GM12878 (cell line): ENCODE measurements at regions not wholly inside any gene's neighbourhood (a gene's known extent, or its start where the extent isn't known, plus 50 kb on each side); places are given as distances from the start of the nearest gene placed in this dataset.

ENCODE experiments used
- ATAC-seq: fragments of 200-7000 bp; cut with Tn5 transposase; 3 replicates; pipeline ENCODE4 v1.9.1; 2020; ENCODE audit warnings: mild to moderate bottlenecking, moderate library complexity
- BruUV-seq: library from RNA; stranded (reverse); fragments of 400-500 nt; replicated peaks from 2 replicates; lab custom pipeline; 2021; lab: Mats Ljungman, UMichigan
- CTCF ChIA-PET: fragments of 300-600 bp; sonication (Branson Sonifier 250); formaldehyde crosslinking; extraction: SDS; loops from one replicate; lab custom pipeline; 2021; ENCODE audit warnings: inconsistent platforms; lab: Yijun Ruan, JAX
- POLR2A ChIA-PET: fragments of 350-600 bp; formaldehyde crosslinking; extraction: SDS; loops from one replicate; lab custom pipeline; 2021; ENCODE audit warnings: inconsistent platforms; lab: Charles Lee
- RAD21 ChIA-PET: fragments of 300-600 bp; sonication (Branson Sonifier 250); formaldehyde crosslinking; loops from one replicate; lab custom pipeline; 2023; ENCODE audit warnings: antibody characterized with exemption; ENCODE audit not compliant: unreplicated experiment; lab: Charles Lee
- SMC1A ChIA-PET: fragments of 300-600 bp; sonication (Branson Sonifier 250); formaldehyde crosslinking; loops from one replicate; lab custom pipeline; 2023; ENCODE audit not compliant: unreplicated experiment, uncharacterized antibody; lab: Charles Lee
- DNase-seq: peaks from one replicate; pipeline ENCODE4 v3.0.0-alpha.2; 2011; ENCODE audit warnings: low read depth, low spot score
- FAIRE-seq: peaks from 3 replicates; lab custom pipeline; 2011; peaks lifted over from hg19 to GRCh38; lab: Jason Lieb, UNC
- H2AFZ ChIP-seq: 2 replicates; pipeline ENCODE4 v1.6.0; 2011; ENCODE audit warnings: low read depth, low read length, control low read depth; ENCODE audit not compliant: control insufficient read depth
- H3K27ac ChIP-seq: 2 replicates; pipeline ENCODE4 v1.5.1; 2011; ENCODE audit warnings: control low read depth; ENCODE audit not compliant: control insufficient read depth, insufficient read depth
- H3K27me3 ChIP-seq, 2 experiments: replicated peaks in 1 of 2; 2 replicates each; pipeline versions ENCODE4 v1.6.0 to v1.6.1; 2011; ENCODE audit warnings: low read length in 1 of 2; ENCODE audit not compliant: control insufficient read depth in 2 of 2, insufficient read depth in 2 of 2
- H3K36me3 ChIP-seq, 2 experiments: 2 replicates each; pipeline ENCODE4 v1.5.1; 2011; ENCODE audit warnings: low read length in 1 of 2; ENCODE audit not compliant: control insufficient read depth in 2 of 2, insufficient read depth in 2 of 2
- H3K4me1 ChIP-seq: 2 replicates; pipeline ENCODE4 v1.6.1; 2011; ENCODE audit warnings: mild to moderate bottlenecking, low read length, moderate library complexity, mixed read lengths; ENCODE audit not compliant: control insufficient read depth, insufficient read depth
- H3K4me2 ChIP-seq: 2 replicates; pipeline ENCODE4 v1.6.0; 2011; ENCODE audit warnings: control low read depth; ENCODE audit not compliant: control insufficient read depth, insufficient read depth
- H3K4me3 ChIP-seq: fragments of 200-600 bp; sonication (generic); 2 replicates; pipeline ENCODE4 v1.5.1; 2016
- H3K79me2 ChIP-seq: 2 replicates; pipeline ENCODE4 v1.6.0; 2011; ENCODE audit warnings: low read length; ENCODE audit not compliant: control insufficient read depth, insufficient read depth
- H3K9ac ChIP-seq: 2 replicates; pipeline ENCODE4 v1.8.0; 2011; ENCODE audit warnings: low read length, control low read depth, mixed read lengths; ENCODE audit not compliant: control insufficient read depth, insufficient read depth
- H3K9me3 ChIP-seq: replicated peaks from 3 replicates; pipeline ENCODE4 v1.5.1; 2011; ENCODE audit warnings: mild to moderate bottlenecking, low read length; ENCODE audit not compliant: control insufficient read depth, insufficient read depth
- H4K20me1 ChIP-seq: 2 replicates; pipeline ENCODE4 v1.6.0; 2011; ENCODE audit not compliant: control insufficient read depth, insufficient read depth
- CBFB ChIP-seq: IDR thresholded peaks from 2 replicates; pipeline ENCODE4 v1.6.1; 2016; ENCODE audit warnings: antibody characterized with exemption, low read depth
- CBX3 ChIP-seq: fragments of 200-600 bp; sonication (generic); IDR thresholded peaks from 2 replicates; pipeline ENCODE4 v1.6.1; 2016; ENCODE audit warnings: low read depth, borderline replicate concordance
- E2F4 ChIP-seq: IDR thresholded peaks from 2 replicates; pipeline ENCODE4 v1.6.1; 2012; ENCODE audit warnings: low read depth, low read length, improper control_type of control experiment
- EED ChIP-seq: sonication (generic); IDR thresholded peaks from 2 replicates; pipeline ENCODE4 v1.6.1; 2016; ENCODE audit warnings: antibody characterized with exemption, low read depth
- EP300 ChIP-seq, 2 experiments: fragments of 150-350 bp in 1 of 2; IDR thresholded peaks; 2 replicates each; pipeline ENCODE4 v1.6.1; 2011 to 2012; ENCODE audit warnings: low read depth in 2 of 2, low read length in 2 of 2, borderline replicate concordance in 1 of 2, improper control_type of control experiment in 1 of 2, inconsistent platforms in 1 of 2; ENCODE audit not compliant: control insufficient read depth in 1 of 2
- ETV6 ChIP-seq, 2 experiments: fragments of 450-650 bp in 1 of 2; IDR thresholded peaks in 1 of 2; conservative IDR thresholded peaks in 1 of 2; 2 replicates each; pipeline ENCODE4 v1.6.1; 2014; ENCODE audit warnings: antibody characterized with exemption in 1 of 2, borderline replicate concordance in 1 of 2, low read depth in 1 of 2, mild to moderate bottlenecking in 1 of 2, moderate library complexity in 1 of 2
- EZH2 ChIP-seq: IDR thresholded peaks from 2 replicates; pipeline ENCODE4 v1.6.1; 2012; ENCODE audit warnings: low read depth, mild to moderate bottlenecking, control low read depth, inconsistent platforms, low read length, borderline replicate concordance; ENCODE audit not compliant: control insufficient read depth
- GABPA ChIP-seq: IDR thresholded peaks from 2 replicates; pipeline ENCODE4 v1.6.1; 2014; ENCODE audit warnings: antibody characterized with exemption, low read depth, mild to moderate bottlenecking, inconsistent platforms
- IKZF1 ChIP-seq: fragments of 450-650 bp; conservative IDR thresholded peaks from 2 replicates; pipeline ENCODE4 v1.6.1; 2017; ENCODE audit warnings: antibody characterized with exemption, mild to moderate bottlenecking
- IKZF2 ChIP-seq, 2 experiments: fragments of 450-650 bp; IDR thresholded peaks; 2 replicates each; pipeline ENCODE4 v1.6.1; 2017; ENCODE audit warnings: mild to moderate bottlenecking in 2 of 2, moderate library complexity in 2 of 2
- MTA2 ChIP-seq: fragments of 450-650 bp; IDR thresholded peaks from 2 replicates; pipeline ENCODE4 v1.6.1; 2016; ENCODE audit warnings: low read depth, mild to moderate bottlenecking, moderate library complexity
- NFXL1 ChIP-seq: fragments of 450-650 bp; IDR thresholded peaks from 2 replicates; pipeline ENCODE4 v1.6.1; 2017; ENCODE audit warnings: antibody characterized with exemption, mild to moderate bottlenecking, borderline replicate concordance
- NR2F1 ChIP-seq: fragments of 450-650 bp; conservative IDR thresholded peaks from 2 replicates; pipeline ENCODE4 v1.6.1; 2017; ENCODE audit warnings: mild to moderate bottlenecking
- PBX3 ChIP-seq: IDR thresholded peaks from 2 replicates; pipeline ENCODE4 v1.6.1; 2011; ENCODE audit warnings: mild to moderate bottlenecking, low read depth, low read length, moderate library complexity; ENCODE audit not compliant: insufficient replicate concordance
- RB1 ChIP-seq: fragments of 450-650 bp; formaldehyde crosslinking; IDR thresholded peaks from 2 replicates; pipeline ENCODE4 v1.6.1; 2017; ENCODE audit warnings: mild to moderate bottlenecking, borderline replicate concordance
- TAF1 ChIP-seq: IDR thresholded peaks from 2 replicates; pipeline ENCODE4 v1.6.1; 2011; ENCODE audit warnings: mild to moderate bottlenecking, low read depth, low read length, borderline replicate concordance
- YY1 ChIP-seq: IDR thresholded peaks from 2 replicates; pipeline ENCODE4 v1.6.1; 2011; ENCODE audit warnings: low read depth, mild to moderate bottlenecking, low read length
- WGBS: methylation state at CpG from one replicate; pipeline ENCODE4 v1.1.6; 2016; ENCODE audit warnings: low lambda C conversion rate; ENCODE audit not compliant: insufficient replicate concordance, insufficient coverage; ENCODE audit errors: missing lambda C conversion rate; 5-methylcytosine and 5-hydroxymethylcytosine counted together
- in situ Hi-C: fragments of 300-500 bp; cut with MboI; formaldehyde crosslinking; loops from 9 replicates; pipeline ENCODE4 v1.14.3; 2018; ENCODE audit warnings: mixed read lengths
- intact Hi-C: fragments of 100-400 bp; cut with micrococcal nuclease; formaldehyde crosslinking; loops from one replicate; pipeline ENCODE4 v1.14.2; 2022; ENCODE audit not compliant: unreplicated experiment

- no peak for DNase-seq
- H4K20me1 ChIP-seq = no peaks in the 10 kb centered on the region
- BruUV-seq = no TSS peak
- no peaks in the 10 kb centered on the region for H3K79me2 ChIP-seq
- no peak for FAIRE-seq
- H3K4me3 ChIP-seq = no peak overlapping the region
- ChIA-PET CTCF (no interaction called here), RAD21 (no interaction called here)
- no peak for ATAC-seq
- no peak for TF ChIP-seq EP300 (IDR thresholded peaks at IDR 0.05; ENCODE audit: borderline replicate concordance in 1 of 2, control insufficient read depth in 1 of 2, low read depth in 2 of 2, low read length in 2 of 2)
- TF ChIP-seq E2F4 = no peak
- no peak for TF ChIP-seq MTA2
- TF ChIP-seq YY1 = no peak
- TF ChIP-seq EED = no peak
- TF ChIP-seq, all 136 proteins: peak for 0
- H3K27ac ChIP-seq = no peak overlapping the region
- WGBS = 18% methylated on average over 5 of the region's 5 CpGs
- ChIA-PET POLR2A (no interaction called here), SMC1A (no interaction called here)
- no peaks in the 10 kb centered on the region for H3K9me3 ChIP-seq
- no peaks in the 10 kb centered on the region for H3K4me1 ChIP-seq
- in situ Hi-C loops = no loop called here
- H3K36me3 ChIP-seq = no peaks in the 10 kb centered on the region
- H3K27me3 ChIP-seq = no peaks in the 10 kb centered on the region
- intact Hi-C loops = no loop called here
- no peak overlapping the region for H2AFZ ChIP-seq
- H3K4me2 ChIP-seq = no peak overlapping the region
- H3K9ac ChIP-seq = no peak overlapping the region
Measured at GRCh38 chr13:89322466-89322865, 1651.3 kb downstream of the SLITRK5 start.

GRCh38 chr13:89324582-89324981 lies 1653.4 kb downstream of the SLITRK5 start:
- H2AFZ ChIP-seq = no peak overlapping the region
- H3K27ac ChIP-seq = no peak overlapping the region
- no peaks in the 10 kb centered on the region for H3K79me2 ChIP-seq
- no peak overlapping the region for H3K4me2 ChIP-seq
- no peak overlapping the region for H3K9ac ChIP-seq
- H3K36me3 ChIP-seq = no peaks in the 10 kb centered on the region
- FAIRE-seq = no peak
- no peaks in the 10 kb centered on the region for H3K27me3 ChIP-seq
- no peak overlapping the region for H3K4me3 ChIP-seq
- DNase-seq = no peak
- ChIA-PET POLR2A (no interaction called here), RAD21 (no interaction called here), SMC1A (interaction anchor here (1.4 kb wide), 1 partner anchor 8 kb away, joined by 3 read pairs; no protein-coding TSS in a partner anchor), CTCF (no interaction called here)
- no peaks in the 10 kb centered on the region for H4K20me1 ChIP-seq
- BruUV-seq = no TSS peak
- ATAC-seq = no peak
- intact Hi-C loops = no loop called here
- no peaks in the 10 kb centered on the region for H3K4me1 ChIP-seq
- no peaks in the 10 kb centered on the region for H3K9me3 ChIP-seq
- in situ Hi-C loops = no loop called here
- TF ChIP-seq CBFB (no peak), IKZF2 (IDR thresholded peaks at IDR 0.05) (no peak), CBX3 (no peak), GABPA (no peak), TAF1 (no peak), ETV6 (conservative IDR thresholded peaks at IDR 0.05 in 1 of 2, IDR thresholded peaks at IDR 0.05 in 1 of 2; ENCODE audit: borderline replicate concordance in 1 of 2, low read depth in 1 of 2) (no peak), RB1 (no peak), NFXL1 (no peak), IKZF1 (no peak), PBX3 (no peak), NR2F1 (no peak), EZH2 (no peak)
